Activated naive CD8-positive, alpha-beta T cell treated with anti-CD3 and anti-CD28 coated beads, Interleukin-2, amount 10 ng/mL, durations not matched to agents 7 days and 5 days (primary cell): ENCODE measurements at regions not wholly inside any gene's neighbourhood (a gene's known extent, or its start where the extent isn't known, plus 50 kb on each side); places are given as distances from the start of the nearest gene placed in this dataset.

Experiments
- ATAC-seq: fragments of 150-1000 bp; cut with Tn5 transposase; one replicate; pipeline ENCODE4 v1.10.0; 2021; ENCODE audit warnings: low read depth, moderate library complexity
- POLR2A ChIA-PET: fragments of 350-600 bp; sonication (Branson Sonifier 250); formaldehyde crosslinking; loops from one replicate; lab custom pipeline; 2021; ENCODE audit warnings: antibody characterized with exemption; lab: Charles Lee
- DNase-seq: peaks from one replicate; pipeline ENCODE4 v3.0.0; 2021
- H3K27ac Mint-ChIP-seq: one replicate; pipeline ENCODE4 v1.8.0; 2022; ENCODE audit warnings: mild to moderate bottlenecking, mixed read lengths
- H3K27me3 Mint-ChIP-seq: one replicate; pipeline ENCODE4 v1.8.0; 2022; ENCODE audit warnings: mild to moderate bottlenecking, moderate library complexity, mixed read lengths
- H3K36me3 Mint-ChIP-seq: one replicate; pipeline ENCODE4 v1.8.0; 2021; ENCODE audit warnings: mild to moderate bottlenecking, mixed read lengths
- H3K4me1 Mint-ChIP-seq: one replicate; pipeline ENCODE4 v1.8.0; 2021; ENCODE audit warnings: mixed read lengths
- H3K4me3 Mint-ChIP-seq: one replicate; pipeline ENCODE4 v1.8.0; 2022; ENCODE audit warnings: mild to moderate bottlenecking, moderate library complexity, mixed read lengths
- H3K9me3 Mint-ChIP-seq: one replicate; pipeline ENCODE4 v1.8.0; 2021; ENCODE audit warnings: mixed read lengths

DNA sequence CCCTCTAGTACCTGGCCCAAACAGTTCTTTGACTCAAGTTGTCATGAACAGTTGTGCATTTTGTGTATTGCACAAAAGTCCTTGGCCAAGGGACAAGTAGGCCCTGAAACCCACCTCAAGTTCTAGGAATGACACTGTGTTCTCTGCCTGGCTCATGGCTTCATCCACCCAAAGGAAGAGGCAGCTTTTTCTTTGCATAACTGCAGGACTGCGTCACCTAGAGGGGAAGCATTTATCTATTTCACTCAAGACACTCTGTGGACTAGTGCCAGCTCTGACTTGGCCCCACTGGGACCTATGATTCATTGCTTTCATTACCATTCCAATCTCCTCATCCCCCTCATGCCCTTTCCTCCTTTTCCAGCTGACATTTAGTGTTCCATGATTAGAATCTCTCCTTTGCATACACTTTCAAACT lies 119.3 kb upstream of the SIX2 start:
- H3K9me3 Mint-ChIP-seq: no peaks in the 10 kb centered on the region
- peaks cover 4% of the 10 kb centered on the region for H3K27me3 Mint-ChIP-seq
- POLR2A ChIA-PET: no interaction called here
- H3K36me3 Mint-ChIP-seq: no peaks in the 10 kb centered on the region
- DNase-seq (no peak), ATAC-seq (no peak)
- no peak overlapping the region for H3K4me3 Mint-ChIP-seq
- H3K27ac Mint-ChIP-seq: no peak overlapping the region
- H3K4me1 Mint-ChIP-seq: peaks cover 2% of the 10 kb centered on the region

DNA sequence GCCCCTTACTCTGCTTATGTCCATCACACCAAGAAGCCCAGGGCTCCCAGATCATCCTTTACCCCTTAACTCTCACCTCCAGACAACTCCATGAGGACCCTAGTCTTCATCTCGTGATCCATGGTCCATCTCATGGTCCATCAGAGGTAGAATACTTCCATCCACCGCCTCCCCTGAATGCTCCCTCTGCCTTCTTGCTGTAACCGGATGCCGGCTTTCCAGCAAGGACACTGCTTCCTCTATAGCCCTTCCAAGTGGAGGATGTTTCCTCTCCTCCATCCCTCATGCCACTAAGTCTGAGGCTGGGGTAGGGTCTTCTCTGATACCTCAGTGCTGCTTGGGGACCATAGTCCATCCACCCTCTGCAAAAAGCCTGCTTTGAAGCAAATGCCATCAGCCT lies 118.6 kb upstream of the SIX2 start:
- Mint-ChIP-seq H3K36me3 (no peaks in the 10 kb centered on the region), H3K27me3 (peaks cover 4% of the 10 kb centered on the region), H3K4me3 (no peak overlapping the region), H3K4me1 (peaks cover 2% of the 10 kb centered on the region), H3K27ac (no peak overlapping the region), H3K9me3 (no peaks in the 10 kb centered on the region)
- DNase-seq (no peak), ATAC-seq (no peak)
- POLR2A ChIA-PET: no interaction called here

- no peak for ATAC-seq
- H3K27me3 Mint-ChIP-seq: peaks cover 4% of the 10 kb centered on the region
Observed at GRCh38 chr2:45127321-45127720, 118.1 kb upstream of the SIX2 start.

GRCh38 chr2:45125232-45125631 lies 116.0 kb upstream of the SIX2 start:
- Mint-ChIP-seq H3K36me3 (no peaks in the 10 kb centered on the region), H3K27me3 (peaks cover 8% of the 10 kb centered on the region), H3K4me3 (no peak overlapping the region), H3K4me1 (no peaks in the 10 kb centered on the region), H3K9me3 (peaks cover under 1% of the 10 kb centered on the region), H3K27ac (no peak overlapping the region)
- no peak for ATAC-seq
- DNase-seq: no peak
- POLR2A ChIA-PET: no interaction called here

More at GRCh38 chr2:45127321-45127720, 118.1 kb upstream of the SIX2 start:
- Mint-ChIP-seq H3K27ac (no peak overlapping the region), H3K4me1 (peaks cover 2% of the 10 kb centered on the region), H3K9me3 (no peaks in the 10 kb centered on the region), H3K4me3 (no peak overlapping the region), H3K36me3 (no peaks in the 10 kb centered on the region)
- DNase-seq: no peak
- POLR2A ChIA-PET: no interaction called here

GRCh38 chr2:45124456-45124855 lies 115.2 kb upstream of the SIX2 start:
- ATAC-seq: no peak
- Mint-ChIP-seq H3K27ac (no peak overlapping the region), H3K4me3 (no peak overlapping the region), H3K27me3 (peaks cover 8% of the 10 kb centered on the region), H3K36me3 (no peaks in the 10 kb centered on the region), H3K4me1 (no peaks in the 10 kb centered on the region), H3K9me3 (peaks cover 2% of the 10 kb centered on the region)
- no peak for DNase-seq
- POLR2A ChIA-PET: no interaction called here

GRCh38 chr2:45123521-45124191 lies 114.4 kb upstream of the SIX2 start:
- DNase-seq: no peak
- Mint-ChIP-seq H3K27ac (no peak overlapping the region), H3K4me3 (no peak overlapping the region), H3K9me3 (peaks cover 2% of the 10 kb centered on the region), H3K36me3 (no peaks in the 10 kb centered on the region), H3K27me3 (peaks cover 8% of the 10 kb centered on the region), H3K4me1 (no peaks in the 10 kb centered on the region)
- no peak for ATAC-seq
- POLR2A ChIA-PET: no interaction called here

GRCh38 chr2:45123065-45123464 lies 113.8 kb upstream of the SIX2 start:
- Mint-ChIP-seq H3K27me3 (peaks cover 8% of the 10 kb centered on the region), H3K9me3 (peaks cover 2% of the 10 kb centered on the region), H3K4me3 (no peak overlapping the region), H3K4me1 (no peaks in the 10 kb centered on the region), H3K27ac (no peak overlapping the region), H3K36me3 (no peaks in the 10 kb centered on the region)
- DNase-seq (no peak), ATAC-seq (no peak)
- POLR2A ChIA-PET: no interaction called here

DNA sequence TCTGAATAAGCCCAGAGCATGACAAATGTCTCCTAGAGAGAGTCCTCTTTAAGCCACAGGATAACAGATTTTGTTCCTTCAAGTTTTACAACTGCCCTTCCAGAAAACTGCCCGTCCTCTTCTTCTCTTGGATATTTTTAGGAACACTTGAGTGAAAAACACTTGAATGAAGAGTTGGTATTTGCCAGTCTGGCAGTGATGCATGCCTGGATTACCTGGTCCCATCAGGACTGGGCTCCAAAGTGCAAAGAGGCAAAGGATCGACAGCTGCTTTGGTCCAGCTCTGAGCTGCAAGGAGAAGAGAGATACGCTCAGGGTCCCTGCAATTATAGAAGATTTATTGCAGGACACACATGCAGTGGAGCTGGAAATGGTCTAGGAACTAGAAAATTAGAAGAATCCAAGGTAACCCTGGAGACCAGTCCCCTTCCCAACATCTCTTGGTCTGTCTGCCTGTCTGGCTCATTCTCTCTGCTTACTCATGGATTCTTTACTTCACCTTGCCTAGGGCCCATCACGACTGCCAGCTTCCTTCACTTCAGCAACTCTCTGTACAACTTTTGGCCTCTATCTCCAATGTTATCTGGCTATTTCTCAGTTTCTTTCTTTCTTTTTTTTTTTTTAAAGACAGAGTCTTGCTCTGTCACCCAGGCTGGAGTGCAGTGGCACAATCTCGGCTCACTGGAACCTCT lies 112.1 kb upstream of the SIX2 start:
- POLR2A ChIA-PET: no interaction called here
- ATAC-seq (no peak), DNase-seq (no peak)
- no peak overlapping the region for H3K27ac Mint-ChIP-seq
- H3K4me3 Mint-ChIP-seq: no peak overlapping the region
- H3K27me3 Mint-ChIP-seq: peaks cover 8% of the 10 kb centered on the region
- peaks cover 2% of the 10 kb centered on the region for H3K9me3 Mint-ChIP-seq
- no peaks in the 10 kb centered on the region for H3K36me3 Mint-ChIP-seq
- no peaks in the 10 kb centered on the region for H3K4me1 Mint-ChIP-seq

DNA sequence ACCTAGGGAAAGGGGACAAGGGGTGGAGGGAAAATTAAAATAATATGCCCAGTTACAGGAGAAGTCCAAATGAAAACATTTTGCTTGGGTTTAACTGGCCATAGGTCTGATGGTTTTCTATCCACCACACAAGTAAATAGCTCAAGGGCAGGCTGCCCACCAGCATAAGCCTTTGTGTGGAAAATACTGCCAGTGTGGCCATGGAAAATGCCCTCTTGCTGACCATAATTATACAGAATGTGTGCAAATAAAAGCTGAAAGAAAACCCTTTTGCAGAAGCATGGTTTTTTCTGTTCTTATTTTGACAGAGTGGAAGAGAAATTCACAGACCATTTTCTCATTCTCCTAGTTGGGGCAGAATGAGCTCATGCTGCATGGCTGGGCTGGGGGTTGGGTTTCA lies 111.3 kb upstream of the SIX2 start:
- POLR2A ChIA-PET: no interaction called here
- DNase-seq: no peak

DNA sequence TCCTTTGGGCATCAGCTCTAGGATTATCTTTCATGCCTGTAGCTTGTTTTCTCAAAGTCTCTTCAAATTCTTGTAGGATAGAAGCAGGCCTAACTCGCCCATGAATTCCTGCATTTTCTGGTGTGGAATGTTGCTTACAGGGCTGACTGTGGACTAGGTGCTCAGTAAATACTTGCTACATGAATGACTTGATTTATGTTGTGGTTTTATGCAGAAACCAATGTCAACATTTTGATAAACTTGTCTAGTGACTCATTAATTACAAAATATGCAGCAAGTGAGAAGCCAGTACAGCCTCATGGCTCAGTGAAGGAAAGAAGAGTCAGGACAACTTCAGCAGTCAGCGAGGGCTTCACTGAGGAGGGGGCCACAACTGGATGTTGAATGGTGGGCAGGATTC lies 110.6 kb upstream of the SIX2 start:
- POLR2A ChIA-PET: no interaction called here
- Mint-ChIP-seq H3K9me3 (peaks cover 2% of the 10 kb centered on the region), H3K27me3 (peaks cover 12% of the 10 kb centered on the region), H3K27ac (no peak overlapping the region), H3K36me3 (no peaks in the 10 kb centered on the region), H3K4me3 (no peak overlapping the region), H3K4me1 (no peaks in the 10 kb centered on the region)
- DNase-seq (no peak), ATAC-seq (no peak)

More for the DNA sequence above, 111.3 kb upstream of the SIX2 start:
- H3K4me1 Mint-ChIP-seq: no peaks in the 10 kb centered on the region
- ATAC-seq: no peak
- no peak overlapping the region for H3K4me3 Mint-ChIP-seq
- peaks cover 2% of the 10 kb centered on the region for H3K9me3 Mint-ChIP-seq
- H3K36me3 Mint-ChIP-seq: no peaks in the 10 kb centered on the region
- peaks cover 12% of the 10 kb centered on the region for H3K27me3 Mint-ChIP-seq
- H3K27ac Mint-ChIP-seq: no peak overlapping the region

DNA sequence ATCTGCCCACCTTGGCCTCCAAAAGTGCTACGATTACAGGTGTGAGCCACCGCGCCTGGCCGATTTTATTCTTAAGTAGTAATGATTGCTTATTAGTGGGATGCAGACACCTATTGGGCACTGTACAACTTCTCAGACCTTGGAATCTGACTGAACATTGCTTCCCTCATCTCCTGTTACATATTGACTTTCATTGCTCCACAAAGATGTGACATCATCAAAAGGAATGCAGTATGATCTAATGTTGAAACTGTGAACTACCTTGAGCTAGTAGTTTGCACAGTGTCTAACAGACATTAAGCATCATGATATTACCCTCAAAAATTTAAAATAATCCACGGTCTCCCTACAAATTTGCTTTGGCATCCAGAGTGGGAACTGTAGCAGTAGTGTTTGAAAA lies 109.8 kb upstream of the SIX2 start:
- peaks cover 2% of the 10 kb centered on the region for H3K9me3 Mint-ChIP-seq
- no peaks in the 10 kb centered on the region for H3K36me3 Mint-ChIP-seq
- POLR2A ChIA-PET: no interaction called here
- H3K27ac Mint-ChIP-seq: no peak overlapping the region
- no peak for DNase-seq
- no peak for ATAC-seq
- peaks cover 12% of the 10 kb centered on the region for H3K27me3 Mint-ChIP-seq
- no peaks in the 10 kb centered on the region for H3K4me1 Mint-ChIP-seq
- H3K4me3 Mint-ChIP-seq: no peak overlapping the region

- POLR2A ChIA-PET: no interaction called here
- Mint-ChIP-seq H3K36me3 (no peaks in the 10 kb centered on the region), H3K9me3 (peaks cover 2% of the 10 kb centered on the region), H3K4me3 (no peak overlapping the region), H3K27ac (no peak overlapping the region), H3K27me3 (peaks cover 8% of the 10 kb centered on the region), H3K4me1 (no peaks in the 10 kb centered on the region)
- ATAC-seq: no peak
- no peak for DNase-seq
Observed at GRCh38 chr2:45117383-45117782, 108.1 kb upstream of the SIX2 start.

DNA sequence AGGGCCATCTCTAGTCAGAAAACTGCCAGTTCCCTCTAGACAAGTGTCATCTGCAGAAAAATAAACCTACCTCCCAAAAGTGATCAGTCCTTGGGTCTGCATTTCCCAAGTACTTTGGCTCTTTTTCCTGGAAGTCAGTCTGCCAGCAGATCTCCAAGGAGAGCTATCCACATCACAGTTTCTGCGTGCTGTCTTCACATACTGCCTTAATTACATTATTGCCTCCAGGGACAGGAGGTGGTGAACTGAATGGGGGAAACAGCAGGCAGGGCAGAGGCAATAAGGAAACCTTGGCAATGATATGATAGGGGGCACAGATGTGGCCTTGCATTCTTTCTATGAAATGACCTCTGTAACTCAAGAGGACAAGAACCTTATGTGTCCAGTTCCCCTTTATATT lies 105.9 kb upstream of the SIX2 start:
- POLR2A ChIA-PET: no interaction called here
- ATAC-seq (no peak), DNase-seq (no peak)
- Mint-ChIP-seq H3K4me3 (no peak overlapping the region), H3K4me1 (no peaks in the 10 kb centered on the region), H3K27me3 (peaks cover 6% of the 10 kb centered on the region), H3K36me3 (no peaks in the 10 kb centered on the region), H3K27ac (no peak overlapping the region), H3K9me3 (peaks cover under 1% of the 10 kb centered on the region)

DNA sequence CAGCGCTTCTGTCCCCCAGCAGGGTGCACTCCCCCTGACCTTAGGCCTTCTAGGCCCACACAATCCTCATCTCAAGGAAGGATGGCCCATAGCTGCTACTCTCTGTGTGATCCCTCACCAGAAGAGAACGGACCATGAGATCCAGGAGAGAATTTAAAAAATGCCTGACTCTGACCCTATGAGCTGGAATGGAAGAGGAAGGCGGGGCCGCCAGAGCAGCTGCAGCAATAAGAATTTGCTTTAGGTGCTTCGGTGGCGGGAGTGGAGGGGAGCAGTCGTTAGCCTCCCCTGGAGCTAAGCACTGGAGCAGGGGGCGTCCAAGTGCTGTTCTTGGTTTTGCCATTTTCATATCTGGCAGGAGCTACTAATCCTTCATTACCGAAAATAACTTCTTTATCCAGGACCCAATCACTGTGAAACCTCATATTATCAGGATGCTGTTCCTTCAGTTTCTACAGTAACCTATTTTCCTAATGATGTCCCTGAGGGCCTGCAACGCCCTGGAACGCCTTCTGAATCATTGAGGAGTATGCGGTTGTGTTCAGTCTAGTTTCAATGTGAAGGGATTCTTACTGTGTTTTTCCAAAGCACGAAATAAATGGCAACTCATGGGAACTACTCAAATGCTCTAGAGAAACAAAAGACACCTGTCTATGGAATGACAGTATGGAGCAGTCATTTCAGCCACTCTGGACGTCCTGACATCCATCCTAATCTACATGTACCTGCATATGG lies 105.1 kb upstream of the SIX2 start:
- no peak for DNase-seq
- no peak overlapping the region for H3K4me3 Mint-ChIP-seq
- no peaks in the 10 kb centered on the region for H3K4me1 Mint-ChIP-seq
- H3K36me3 Mint-ChIP-seq: no peaks in the 10 kb centered on the region
- H3K9me3 Mint-ChIP-seq: no peaks in the 10 kb centered on the region
- H3K27me3 Mint-ChIP-seq: peaks cover 9% of the 10 kb centered on the region
- H3K27ac Mint-ChIP-seq: no peak overlapping the region
- POLR2A ChIA-PET: no interaction called here
- ATAC-seq: no peak
